Tibial nerve (tissue), 4 donors: ENCODE measurements at regions not wholly inside any gene's neighbourhood (a gene's known extent, or its start where the extent isn't known, plus 50 kb on each side); places are given as distances from the start of the nearest gene placed in this dataset.

Source experiments
- DNase-seq, 2 donors: peaks; one replicate each; pipeline ENCODE4 v3.0.0-alpha.2; 2019; ENCODE audit warnings: low spot score in 2 of 2
- H3K27ac ChIP-seq, 4 donors: fragments of 200-600 bp; sonication (generic) in 3 of 4; one replicate each; pipeline ENCODE4 v1.5.1; 2017 to 2019; ENCODE audit warnings: mild to moderate bottlenecking in 1 of 4
- H3K27me3 ChIP-seq, 2 donors: fragments of 200-600 bp; sonication (generic) in 1 of 2; one replicate each; pipeline versions ENCODE4 v1.5.1 to v1.6.0; 2017 to 2019
- H3K36me3 ChIP-seq, 3 donors: fragments of 200-600 bp; sonication (generic); one replicate each; pipeline ENCODE4 v1.5.1; 2018 to 2019
- H3K4me1 ChIP-seq, 4 donors: fragments of 200-600 bp; sonication (generic) in 3 of 4; one replicate each; pipeline ENCODE4 v1.5.1; 2017 to 2019
- H3K4me3 ChIP-seq, 4 donors: fragments of 200-600 bp; sonication (generic) in 3 of 4; one replicate each; pipeline ENCODE4 v1.5.1; 2017 to 2019; ENCODE audit warnings: mild to moderate bottlenecking in 1 of 4, moderate library complexity in 1 of 4
- H3K9me3 ChIP-seq, 4 donors: fragments of 200-600 bp; sonication (generic) in 3 of 4; one replicate each; pipeline ENCODE4 v1.5.1; 2017 to 2019
- CTCF ChIP-seq, 5 experiments: fragments of 200-600 bp in 3 of 5; fragments of 450-650 bp in 2 of 5; sonication (generic) in 3 of 5; IDR thresholded peaks; one replicate each; pipeline ENCODE4 v1.5.1; 2016 to 2019; ENCODE audit warnings: antibody characterized with exemption in 5 of 5, mild to moderate bottlenecking in 3 of 5, moderate library complexity in 2 of 5
- EP300 ChIP-seq, 2 donors: sonication (generic); formaldehyde crosslinking; IDR thresholded peaks; one replicate each; pipeline ENCODE4 v1.6.1; 2017; ENCODE audit warnings: antibody characterized with exemption in 2 of 2, mild to moderate bottlenecking in 1 of 2
- POLR2A ChIP-seq, 2 donors: fragments of 450-650 bp; IDR thresholded peaks; one replicate each; pipeline ENCODE4 v1.6.1; 2017; ENCODE audit warnings: antibody characterized with exemption in 2 of 2, mild to moderate bottlenecking in 2 of 2, moderate library complexity in 2 of 2
- WGBS, 2 donors: methylation state at CpG; one replicate each; pipeline ENCODE4 v1.1.5; 2018; 5-methylcytosine and 5-hydroxymethylcytosine counted together

DNA sequence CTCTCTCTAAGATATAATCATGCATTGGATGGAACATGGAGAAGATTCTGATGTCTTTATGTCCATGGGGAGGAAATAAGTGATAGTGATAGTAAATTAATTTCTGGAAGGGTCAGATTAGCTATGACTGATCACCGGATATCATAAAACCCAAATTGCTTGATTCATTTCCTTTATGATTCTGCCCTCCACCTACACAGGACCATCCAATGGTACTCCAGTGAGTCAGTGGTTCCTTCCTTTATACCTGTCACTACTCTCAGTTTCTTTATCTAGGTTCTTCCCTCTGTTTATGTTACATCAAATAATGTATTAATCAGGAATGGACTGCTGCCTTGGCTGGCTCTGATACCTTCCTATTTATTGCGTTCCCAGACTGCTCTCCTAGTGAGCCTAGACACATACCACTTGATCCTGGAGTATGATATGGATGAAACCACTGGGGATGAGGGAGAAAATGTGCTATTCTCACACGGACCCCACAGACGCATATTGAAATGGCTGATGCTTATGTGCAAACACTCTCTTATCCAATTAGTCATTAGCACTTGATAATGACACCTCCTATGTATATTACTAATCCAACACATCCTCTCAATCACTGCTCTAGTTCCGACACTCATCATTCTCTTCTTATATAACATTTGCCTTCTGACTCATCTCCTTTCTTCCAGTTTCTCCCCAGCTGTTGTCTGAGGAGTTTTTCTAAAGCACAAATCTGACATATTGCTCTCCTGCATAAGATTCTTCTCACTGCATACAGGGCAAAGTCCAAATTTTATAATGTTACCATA lies 315.6 kb downstream of the INSIG2 start:
- WGBS, 2 donors = 83 to 85% methylated on average over 5 of the region's 5 CpGs
- Histone ChIP-seq H3K27me3 (no peaks in the 10 kb centered on the region), H3K4me3 (no peak overlapping the region), H3K36me3 (no peaks in the 10 kb centered on the region), H3K4me1 (no peaks in the 10 kb centered on the region), H3K27ac (no peak overlapping the region), H3K9me3 (peaks cover 0 to 19% (median 0%) of the 10 kb centered on the region in 4 donors)
- no peak for DNase-seq
- TF ChIP-seq CTCF (IDR thresholded peaks at IDR 0.05) (no peak), POLR2A (IDR thresholded peaks at IDR 0.05) (no peak)

DNA sequence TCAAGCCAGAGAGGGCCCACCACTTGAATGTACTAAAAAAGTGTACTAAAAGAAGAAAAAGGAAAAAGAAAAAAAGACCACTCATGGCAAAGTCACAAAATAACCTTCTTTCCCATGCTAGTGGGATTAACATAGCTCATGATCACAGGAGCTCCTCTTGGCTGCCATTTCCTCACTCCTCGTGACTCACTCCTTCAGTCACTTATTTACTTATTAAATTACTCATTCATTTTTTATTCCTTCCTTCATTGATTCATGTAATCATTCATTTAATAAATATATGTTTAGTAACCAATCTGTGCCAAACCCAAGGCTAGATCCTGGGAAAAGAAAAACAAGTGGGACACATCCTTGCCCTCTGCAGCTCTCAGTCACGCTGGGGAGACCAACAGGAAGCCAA lies 300.5 kb downstream of the INSIG2 start:
- Histone ChIP-seq H3K27me3 (no peaks in the 10 kb centered on the region), H3K4me1 (no peaks in the 10 kb centered on the region), H3K4me3 (no peak overlapping the region), H3K36me3 (no peaks in the 10 kb centered on the region), H3K9me3 (no peaks in the 10 kb centered on the region), H3K27ac (no peak overlapping the region)
- no peak for DNase-seq
- 67 to 85% methylated on average over 2 of the region's 2 CpGs for WGBS, 2 donors
- TF ChIP-seq POLR2A (IDR thresholded peaks at IDR 0.05) (no peak), CTCF (IDR thresholded peaks at IDR 0.05) (no peak), EP300 (IDR thresholded peaks at IDR 0.05) (no peak)

DNA sequence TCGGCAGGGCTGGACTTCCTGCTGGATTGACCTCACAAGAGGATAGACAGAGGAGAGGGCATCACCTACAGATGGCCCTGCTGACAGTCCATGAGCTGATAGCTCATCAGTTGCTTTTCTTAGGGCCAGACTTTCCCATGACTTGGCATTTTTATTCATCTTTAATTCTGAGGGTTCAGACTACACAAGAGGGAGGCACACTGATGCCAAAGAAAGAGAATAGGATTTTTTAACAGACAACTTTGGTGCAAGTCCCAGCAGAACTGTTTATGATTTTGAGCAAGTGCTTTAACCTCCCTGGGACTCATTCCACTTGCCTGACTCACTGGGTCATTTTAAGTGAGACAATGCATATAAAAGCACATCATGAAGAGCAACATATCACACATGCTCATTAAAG lies 299.2 kb downstream of the INSIG2 start:
- Histone ChIP-seq H3K9me3 (no peaks in the 10 kb centered on the region), H3K4me3 (no peak overlapping the region), H3K4me1 (no peaks in the 10 kb centered on the region), H3K27me3 (no peaks in the 10 kb centered on the region), H3K36me3 (no peaks in the 10 kb centered on the region), H3K27ac (no peak overlapping the region)
- TF ChIP-seq POLR2A (IDR thresholded peaks at IDR 0.05) (no peak), CTCF (IDR thresholded peaks at IDR 0.05) (no peak), EP300 (IDR thresholded peaks at IDR 0.05) (no peak)
- WGBS, 2 donors = 46 to 92% methylated on average over 1 of the region's 1 CpG
- no peak for DNase-seq

- H3K9me3 ChIP-seq = no peaks in the 10 kb centered on the region
- 65 to 76% methylated on average over 9 of the region's 9 CpGs for WGBS, 2 donors
- no peaks in the 10 kb centered on the region for H3K27me3 ChIP-seq
- TF ChIP-seq POLR2A (IDR thresholded peaks at IDR 0.05) (no peak), EP300 (IDR thresholded peaks at IDR 0.05) (no peak), CTCF (IDR thresholded peaks at IDR 0.05) (no peak)
- H3K4me1 ChIP-seq = no peaks in the 10 kb centered on the region
- no peak overlapping the region for H3K27ac ChIP-seq
- DNase-seq = no peak
- H3K4me3 ChIP-seq = no peak overlapping the region
- H3K36me3 ChIP-seq = no peaks in the 10 kb centered on the region
Observed at GRCh38 chr2:118386641-118387302, 298.5 kb downstream of the INSIG2 start.

DNA sequence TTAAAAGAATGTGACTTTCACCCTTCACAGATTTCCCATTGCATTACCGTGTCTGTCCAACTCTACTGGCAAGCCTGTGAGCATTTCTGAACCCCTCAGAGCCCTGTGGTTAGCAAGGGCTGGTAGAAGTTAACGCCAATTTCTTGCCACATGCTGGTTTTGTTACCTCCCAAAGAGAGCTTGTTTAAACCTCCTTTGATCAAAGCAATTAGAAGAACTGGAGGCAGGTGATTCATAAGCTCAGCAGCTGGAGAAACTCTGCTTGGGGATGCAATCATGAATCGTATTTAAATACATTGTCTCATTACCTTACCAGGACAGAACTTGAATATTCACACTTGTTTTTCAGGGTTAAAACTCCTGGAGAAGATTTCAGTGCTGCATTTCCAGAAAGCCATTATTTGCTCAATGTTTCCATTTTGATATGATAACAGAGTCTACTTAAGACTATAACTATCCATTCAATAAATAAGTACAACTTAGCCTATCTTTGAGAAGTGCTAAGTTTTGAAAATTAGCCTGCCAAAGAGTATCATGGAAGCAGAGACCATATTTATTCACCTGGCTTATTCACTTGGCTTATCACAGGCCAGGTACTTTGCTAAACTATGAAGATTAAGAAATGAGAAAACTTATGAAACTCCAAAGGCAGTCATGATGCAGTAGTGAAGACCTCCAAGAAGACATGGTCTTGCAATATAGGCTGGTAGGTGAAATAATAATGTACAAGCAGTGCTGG lies 292.8 kb downstream of the INSIG2 start:
- TF ChIP-seq CTCF (IDR thresholded peaks at IDR 0.05) (no peak), POLR2A (IDR thresholded peaks at IDR 0.05) (no peak), EP300 (IDR thresholded peaks at IDR 0.05) (no peak)
- no peak for DNase-seq
- no peak overlapping the region for H3K27ac ChIP-seq
- H3K4me3 ChIP-seq = no peak overlapping the region
- no peaks in the 10 kb centered on the region for H3K9me3 ChIP-seq
- 43 to 44% methylated on average over 3 of the region's 3 CpGs for WGBS, 2 donors
- H3K36me3 ChIP-seq = no peaks in the 10 kb centered on the region
- no peaks in the 10 kb centered on the region for H3K27me3 ChIP-seq
- H3K4me1 ChIP-seq = no peaks in the 10 kb centered on the region
